Neural cell (in vitro differentiated cells): ENCODE measurements at regions not wholly inside any gene's neighbourhood (a gene's known extent, or its start where the extent isn't known, plus 50 kb on each side); places are given as distances from the start of the nearest gene placed in this dataset.

ENCODE experiments used
- CTCF ChIP-seq: fragments of 450-650 bp; IDR thresholded peaks from 2 replicates; pipeline ENCODE4 v1.5.1; 2014; ENCODE audit warnings: antibody characterized with exemption, mild to moderate bottlenecking, moderate library complexity; ENCODE audit not compliant: poor library complexity, severe bottlenecking
- EP300 ChIP-seq: fragments of 450-650 bp; conservative IDR thresholded peaks from 2 replicates; pipeline ENCODE4 v1.6.1; 2014; ENCODE audit warnings: antibody characterized with exemption, mild to moderate bottlenecking, moderate library complexity; ENCODE audit not compliant: poor library complexity, severe bottlenecking

GRCh38 chr13:40302351-40302750 is 364.1 kb downstream of the FOXO1 start:
- no peak for TF ChIP-seq EP300
- no peak for TF ChIP-seq CTCF
